CD8-positive, alpha-beta memory T cell (primary cell): ENCODE measurements at regions not wholly inside any gene's neighbourhood (a gene's known extent, or its start where the extent isn't known, plus 50 kb on each side); places are given as distances from the start of the nearest gene placed in this dataset.

Experiments
- CTCF ChIA-PET: fragments of 350-600 bp; sonication (Branson Sonifier 250); formaldehyde crosslinking; loops from one replicate; lab custom pipeline; 2021; ENCODE audit warnings: antibody characterized with exemption; lab: Charles Lee
- POLR2A ChIA-PET: fragments of 350-600 bp; sonication (Branson Sonifier 250); formaldehyde crosslinking; loops from one replicate; lab custom pipeline; 2021; ENCODE audit warnings: antibody characterized with exemption; lab: Charles Lee
- DNase-seq, 5 donors: peaks; one replicate each; pipeline versions ENCODE4 v3.0.0 to v3.0.0-alpha.2; 2020 to 2022; ENCODE audit warnings: mixed read lengths in 1 of 5
- H3K27ac ChIP-seq: one replicate; pipeline ENCODE4 v1.7.0; 2013; ENCODE audit warnings: low read depth, mild to moderate bottlenecking, low read length, moderate library complexity
- H3K27me3 ChIP-seq: 2 replicates; pipeline ENCODE4 v1.7.0; 2013; ENCODE audit warnings: low read length, mild to moderate bottlenecking; ENCODE audit not compliant: insufficient read depth, poor library complexity, severe bottlenecking
- H3K36me3 ChIP-seq: 2 replicates; pipeline ENCODE4 v1.7.0; 2013; ENCODE audit warnings: mild to moderate bottlenecking, low read length, moderate library complexity; ENCODE audit not compliant: insufficient read depth
- H3K4me1 ChIP-seq: 2 replicates; pipeline ENCODE4 v1.7.0; 2013; ENCODE audit warnings: mild to moderate bottlenecking, low read length, moderate library complexity; ENCODE audit not compliant: insufficient read depth
- H3K4me3 ChIP-seq: 2 replicates; pipeline ENCODE4 v1.7.0; 2013; ENCODE audit warnings: mild to moderate bottlenecking, low read length
- H3K9me3 ChIP-seq: 2 replicates; pipeline ENCODE4 v1.7.0; 2013; ENCODE audit warnings: mild to moderate bottlenecking, low read length
- H3K27ac Mint-ChIP-seq, 8 donors: one replicate each; pipeline ENCODE4 v1.8.0; 2020 to 2021; ENCODE audit warnings: mixed read lengths in 8 of 8, mild to moderate bottlenecking in 6 of 8, inconsistent platforms in 3 of 8, moderate library complexity in 3 of 8
- H3K27me3 Mint-ChIP-seq, 2 donors: one replicate each; pipeline ENCODE4 v1.8.0; 2020 to 2021; ENCODE audit warnings: mixed read lengths in 2 of 2, mild to moderate bottlenecking in 1 of 2, moderate library complexity in 1 of 2
- H3K36me3 Mint-ChIP-seq, 3 donors: one replicate each; pipeline ENCODE4 v1.8.0; 2020 to 2021; ENCODE audit warnings: mixed read lengths in 3 of 3, inconsistent platforms in 1 of 3, mild to moderate bottlenecking in 1 of 3
- H3K4me1 Mint-ChIP-seq, 3 donors: one replicate each; pipeline ENCODE4 v1.8.0; 2020 to 2021; ENCODE audit warnings: mixed read lengths in 3 of 3, inconsistent platforms in 1 of 3, mild to moderate bottlenecking in 1 of 3
- H3K4me3 Mint-ChIP-seq, 7 donors: one replicate each; pipeline ENCODE4 v1.8.0; 2020 to 2021; ENCODE audit warnings: mixed read lengths in 7 of 7, mild to moderate bottlenecking in 6 of 7, moderate library complexity in 4 of 7, inconsistent platforms in 2 of 7
- H3K9me3 Mint-ChIP-seq, 5 donors: one replicate each; pipeline ENCODE4 v1.8.0; 2020 to 2022; ENCODE audit warnings: mixed read lengths in 5 of 5, mild to moderate bottlenecking in 3 of 5, moderate library complexity in 2 of 5, inconsistent platforms in 1 of 5

DNA sequence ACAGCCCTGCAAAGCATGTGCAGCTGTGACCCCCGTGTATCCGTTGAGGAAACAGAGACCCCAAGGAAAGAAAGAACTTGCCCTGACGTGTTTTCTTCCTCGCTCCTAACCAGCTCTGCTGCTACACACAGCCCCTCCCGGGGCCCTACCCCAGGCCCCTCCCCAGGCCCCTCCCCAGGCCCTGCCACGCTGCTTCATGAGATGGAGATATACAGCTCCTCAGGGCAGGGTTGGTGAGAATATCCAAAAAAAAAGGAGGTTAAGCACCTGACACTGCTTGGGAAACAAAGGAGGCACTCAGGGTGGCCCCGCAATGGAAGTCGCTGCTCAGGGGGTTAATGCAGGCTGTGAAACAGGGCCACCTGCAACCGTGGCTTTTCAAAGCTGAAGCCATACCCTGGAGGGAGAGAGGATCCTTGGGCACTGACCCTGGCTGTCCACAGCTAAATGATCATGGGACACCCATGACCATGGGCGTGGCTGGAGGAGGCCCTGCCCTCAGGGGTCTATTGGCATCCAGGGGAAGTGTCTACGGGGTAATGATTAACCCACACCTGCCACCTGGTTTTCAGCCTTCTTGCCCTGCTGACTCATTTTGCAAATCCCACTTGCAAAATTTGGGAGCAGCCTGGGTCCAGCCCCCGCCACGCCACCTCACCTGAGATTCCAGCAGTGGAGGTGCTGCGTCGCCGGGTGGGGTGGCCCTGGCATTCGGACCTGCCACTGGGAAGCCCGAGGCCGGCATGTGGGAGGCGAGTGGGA, 112.1 kb upstream of the ANO1 start:
- H3K4me3 ChIP-seq, result no peak overlapping the region
- POLR2A ChIA-PET, result no interaction called here
- H3K4me1 ChIP-seq, result no peaks in the 10 kb centered on the region
- DNase-seq, result no peak
- H3K36me3 ChIP-seq, result no peaks in the 10 kb centered on the region
- Mint-ChIP-seq H3K36me3 (no peaks in the 10 kb centered on the region), H3K27me3 (peaks cover 6 to 15% of the 10 kb centered on the region in 2 donors), H3K27ac (no peak overlapping the region), H3K4me3 (no peak overlapping the region), H3K4me1 (peaks cover 1 to 4% (median 3%) of the 10 kb centered on the region in 3 donors), H3K9me3 (peaks cover 0 to 3% (median 2%) of the 10 kb centered on the region in 5 donors)
- no peaks in the 10 kb centered on the region for H3K9me3 ChIP-seq
- CTCF ChIA-PET, result interaction anchor here (0.9 kb wide), 1 partner anchor 13 kb away, joined by 3 read pairs; no protein-coding TSS in a partner anchor
- no peak overlapping the region for H3K27ac ChIP-seq
- no peaks in the 10 kb centered on the region for H3K27me3 ChIP-seq

DNA sequence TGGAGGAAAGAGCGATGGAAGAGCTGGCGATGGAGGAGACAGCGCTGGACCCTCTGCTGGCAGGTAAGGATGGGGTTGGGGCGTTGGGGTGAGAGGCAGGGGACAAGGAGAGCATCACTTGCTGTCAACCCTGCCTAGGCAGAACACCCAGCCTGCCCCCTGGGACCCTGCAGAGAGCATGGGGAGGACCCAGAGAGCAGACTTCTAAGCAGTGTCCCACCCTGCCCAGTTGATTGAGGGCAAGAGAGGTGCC, 111.6 kb upstream of the ANO1 start:
- ChIA-PET POLR2A (no interaction called here), CTCF (no interaction called here)
- Histone ChIP-seq H3K36me3 (no peaks in the 10 kb centered on the region), H3K4me1 (no peaks in the 10 kb centered on the region), H3K27me3 (no peaks in the 10 kb centered on the region), H3K4me3 (no peak overlapping the region), H3K9me3 (no peaks in the 10 kb centered on the region), H3K27ac (no peak overlapping the region)
- peaks cover 0 to 3% (median 2%) of the 10 kb centered on the region in 5 donors for H3K9me3 Mint-ChIP-seq
- no peaks in the 10 kb centered on the region for H3K36me3 Mint-ChIP-seq
- H3K27me3 Mint-ChIP-seq, result peaks cover 6 to 16% of the 10 kb centered on the region in 2 donors
- H3K4me3 Mint-ChIP-seq, result no peak overlapping the region
- peaks cover 1 to 4% (median 3%) of the 10 kb centered on the region in 3 donors for H3K4me1 Mint-ChIP-seq
- DNase-seq, result no peak
- no peak overlapping the region for H3K27ac Mint-ChIP-seq

DNA sequence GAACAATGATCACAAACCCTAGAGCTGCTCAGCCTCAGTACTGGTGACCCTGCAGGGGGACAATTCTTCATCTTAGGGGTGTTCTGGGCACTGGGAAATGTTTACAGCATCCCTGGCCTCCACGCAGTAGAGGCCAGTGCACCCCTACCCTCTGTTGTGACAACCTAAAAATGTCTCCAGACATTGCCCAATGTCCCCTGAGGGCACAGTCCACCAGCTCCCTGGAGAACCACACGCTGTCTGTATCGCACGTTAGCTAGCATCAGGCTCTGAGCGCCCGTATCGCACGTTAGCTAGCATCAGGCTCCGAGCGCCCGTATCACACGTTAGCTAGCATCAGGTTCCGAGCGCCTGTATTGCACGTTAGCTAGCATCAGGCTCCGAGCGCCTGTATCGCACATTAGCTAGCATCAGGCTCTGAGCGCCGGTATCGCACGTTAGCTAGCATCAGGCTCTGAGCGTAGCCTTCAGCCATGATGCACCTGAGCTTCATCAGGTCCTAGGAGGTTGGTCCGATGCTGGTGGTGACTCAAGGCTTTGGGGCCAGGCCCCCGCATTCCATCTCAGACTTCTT, 111.1 kb upstream of the ANO1 start:
- H3K4me1 ChIP-seq, result no peaks in the 10 kb centered on the region
- no peaks in the 10 kb centered on the region for H3K36me3 ChIP-seq
- H3K27ac Mint-ChIP-seq, result no peak overlapping the region
- H3K4me3 ChIP-seq, result no peak overlapping the region
- peaks cover 6 to 15% of the 10 kb centered on the region in 2 donors for H3K27me3 Mint-ChIP-seq
- no peaks in the 10 kb centered on the region for H3K36me3 Mint-ChIP-seq
- H3K4me3 Mint-ChIP-seq, result no peak overlapping the region
- POLR2A ChIA-PET, result no interaction called here
- CTCF ChIA-PET, result no interaction called here
- H3K27me3 ChIP-seq, result no peaks in the 10 kb centered on the region
- DNase-seq, result no peak
- H3K4me1 Mint-ChIP-seq, result peaks cover 1 to 4% (median 3%) of the 10 kb centered on the region in 3 donors
- no peak overlapping the region for H3K27ac ChIP-seq
- peaks cover 0 to 3% (median 0%) of the 10 kb centered on the region in 5 donors for H3K9me3 Mint-ChIP-seq
- H3K9me3 ChIP-seq, result no peaks in the 10 kb centered on the region

DNA sequence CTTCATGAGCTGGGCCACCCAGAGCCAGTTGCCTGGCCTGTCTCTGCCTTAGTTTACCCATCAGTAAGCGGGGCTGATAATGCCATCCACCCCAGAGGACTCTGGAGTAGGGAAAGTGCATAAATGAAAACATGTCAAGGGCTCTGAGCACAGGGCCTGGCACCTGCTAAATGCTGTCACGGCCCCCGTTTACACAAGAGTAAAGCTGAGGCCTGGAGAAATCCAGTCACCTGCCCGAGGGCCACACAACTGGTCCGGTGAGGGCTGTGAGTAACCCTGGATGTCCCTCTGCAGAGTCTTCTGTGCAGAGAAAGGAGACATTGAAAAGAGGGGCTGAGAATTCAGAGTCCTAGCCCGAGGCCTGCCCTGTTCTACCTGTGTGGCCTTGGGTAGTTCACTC, 110.6 kb upstream of the ANO1 start:
- H3K4me3 Mint-ChIP-seq, result no peak overlapping the region
- Histone ChIP-seq H3K4me1 (no peaks in the 10 kb centered on the region), H3K9me3 (no peaks in the 10 kb centered on the region), H3K27me3 (no peaks in the 10 kb centered on the region), H3K4me3 (no peak overlapping the region), H3K36me3 (no peaks in the 10 kb centered on the region), H3K27ac (no peak overlapping the region)
- H3K36me3 Mint-ChIP-seq, result no peaks in the 10 kb centered on the region
- CTCF ChIA-PET, result no interaction called here
- H3K9me3 Mint-ChIP-seq, result peaks cover 0 to 3% (median 0%) of the 10 kb centered on the region in 5 donors
- DNase-seq, result no peak
- H3K4me1 Mint-ChIP-seq, result peaks cover 1 to 5% (median 4%) of the 10 kb centered on the region in 3 donors
- no peak overlapping the region for H3K27ac Mint-ChIP-seq
- POLR2A ChIA-PET, result no interaction called here
- peaks cover 3 to 11% of the 10 kb centered on the region in 2 donors for H3K27me3 Mint-ChIP-seq

GRCh38 chr11:69968396-69969347, 109.4 kb upstream of the ANO1 start:
- Mint-ChIP-seq H3K4me3 (no peak overlapping the region), H3K27ac (no peak overlapping the region), H3K36me3 (no peaks in the 10 kb centered on the region), H3K9me3 (peaks cover 0 to 5% (median 0%) of the 10 kb centered on the region in 5 donors), H3K4me1 (peaks cover 1 to 6% (median 4%) of the 10 kb centered on the region in 3 donors), H3K27me3 (peaks cover 3 to 11% of the 10 kb centered on the region in 2 donors)
- Histone ChIP-seq H3K9me3 (no peaks in the 10 kb centered on the region), H3K27me3 (no peaks in the 10 kb centered on the region), H3K27ac (no peak overlapping the region), H3K36me3 (no peaks in the 10 kb centered on the region), H3K4me1 (no peaks in the 10 kb centered on the region), H3K4me3 (no peak overlapping the region)
- ChIA-PET CTCF (no interaction called here), POLR2A (no interaction called here)
- no peak for DNase-seq

- H3K27me3 ChIP-seq, result no peaks in the 10 kb centered on the region
- CTCF ChIA-PET, result no interaction called here
Observed at GRCh38 chr11:69969890-69970784, 108.0 kb upstream of the ANO1 start.

GRCh38 chr11:69970785-69971535, 107.2 kb upstream of the ANO1 start:
- no peaks in the 10 kb centered on the region for H3K9me3 ChIP-seq
- H3K4me1 ChIP-seq, result no peaks in the 10 kb centered on the region
- no peaks in the 10 kb centered on the region for H3K36me3 ChIP-seq
- Mint-ChIP-seq H3K9me3 (peaks cover 0 to 5% (median 0%) of the 10 kb centered on the region in 5 donors), H3K27ac (no peak overlapping the region), H3K36me3 (no peaks in the 10 kb centered on the region), H3K4me3 (no peak overlapping the region), H3K4me1 (peaks cover 1 to 6% (median 4%) of the 10 kb centered on the region in 3 donors), H3K27me3 (peaks cover 5 to 14% of the 10 kb centered on the region in 2 donors)
- no peak for DNase-seq
- no peak overlapping the region for H3K4me3 ChIP-seq
- no peaks in the 10 kb centered on the region for H3K27me3 ChIP-seq
- POLR2A ChIA-PET, result no interaction called here
- H3K27ac ChIP-seq, result no peak overlapping the region
- CTCF ChIA-PET, result no interaction called here

More at GRCh38 chr11:69969890-69970784, 108.0 kb upstream of the ANO1 start:
- POLR2A ChIA-PET, result no interaction called here
- Histone ChIP-seq H3K4me1 (no peaks in the 10 kb centered on the region), H3K9me3 (no peaks in the 10 kb centered on the region), H3K4me3 (no peak overlapping the region), H3K27ac (no peak overlapping the region), H3K36me3 (no peaks in the 10 kb centered on the region)
- no peaks in the 10 kb centered on the region for H3K36me3 Mint-ChIP-seq
- no peak for DNase-seq
- H3K27ac Mint-ChIP-seq, result no peak overlapping the region
- H3K4me3 Mint-ChIP-seq, result no peak overlapping the region
- peaks cover 5 to 14% of the 10 kb centered on the region in 2 donors for H3K27me3 Mint-ChIP-seq
- H3K9me3 Mint-ChIP-seq, result peaks cover 0 to 5% (median 0%) of the 10 kb centered on the region in 5 donors
- peaks cover 1 to 6% (median 4%) of the 10 kb centered on the region in 3 donors for H3K4me1 Mint-ChIP-seq
